GM13976 (cell line): ENCODE measurements at regions not wholly inside any gene's neighbourhood (a gene's known extent, or its start where the extent isn't known, plus 50 kb on each side); places are given as distances from the start of the nearest gene placed in this dataset.

ENCODE experiments used
- DNase-seq: peaks from one replicate; pipeline ENCODE4 v3.0.0; 2012; ENCODE audit warnings: low spot score
- in situ Hi-C: fragments of 300-500 bp; cut with MboI; formaldehyde crosslinking; loops from one replicate; pipeline ENCODE4 v1.12.0; 2022; ENCODE audit warnings: low sequenced_read_pairs, mixed read lengths, inconsistent platforms; ENCODE audit not compliant: unreplicated experiment
- TF ChIP-seq, protein P1 (sequence below): IDR thresholded peaks from 2 replicates; pipeline ENCODE4 v1.5.1; 2012; ENCODE audit warnings: borderline replicate concordance, mild to moderate bottlenecking; ENCODE audit not compliant: insufficient read depth; ENCODE audit errors: extremely low read depth, missing control alignments, control extremely low read depth

DNA sequence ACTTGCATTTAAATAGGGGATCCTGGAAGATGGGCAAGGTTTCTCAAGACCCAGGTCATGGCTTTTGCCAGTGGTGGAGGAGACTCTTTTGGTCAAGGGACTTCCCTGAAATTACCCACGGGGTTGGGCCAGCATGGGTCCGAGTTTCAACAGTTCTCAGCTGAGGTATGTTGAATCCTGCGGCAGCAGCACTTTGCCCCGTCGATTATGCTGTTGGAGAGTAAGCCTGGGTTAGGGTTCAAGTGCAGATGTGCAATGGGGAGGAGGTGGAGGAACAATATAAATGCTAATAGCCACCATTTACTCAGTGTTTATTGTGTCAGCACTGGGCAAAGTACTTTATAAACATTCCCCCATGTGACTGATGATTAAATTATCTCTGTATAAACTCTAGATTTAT is 96.0 kb upstream of the GATA6 start:
- TF ChIP-seq, protein P1, sequence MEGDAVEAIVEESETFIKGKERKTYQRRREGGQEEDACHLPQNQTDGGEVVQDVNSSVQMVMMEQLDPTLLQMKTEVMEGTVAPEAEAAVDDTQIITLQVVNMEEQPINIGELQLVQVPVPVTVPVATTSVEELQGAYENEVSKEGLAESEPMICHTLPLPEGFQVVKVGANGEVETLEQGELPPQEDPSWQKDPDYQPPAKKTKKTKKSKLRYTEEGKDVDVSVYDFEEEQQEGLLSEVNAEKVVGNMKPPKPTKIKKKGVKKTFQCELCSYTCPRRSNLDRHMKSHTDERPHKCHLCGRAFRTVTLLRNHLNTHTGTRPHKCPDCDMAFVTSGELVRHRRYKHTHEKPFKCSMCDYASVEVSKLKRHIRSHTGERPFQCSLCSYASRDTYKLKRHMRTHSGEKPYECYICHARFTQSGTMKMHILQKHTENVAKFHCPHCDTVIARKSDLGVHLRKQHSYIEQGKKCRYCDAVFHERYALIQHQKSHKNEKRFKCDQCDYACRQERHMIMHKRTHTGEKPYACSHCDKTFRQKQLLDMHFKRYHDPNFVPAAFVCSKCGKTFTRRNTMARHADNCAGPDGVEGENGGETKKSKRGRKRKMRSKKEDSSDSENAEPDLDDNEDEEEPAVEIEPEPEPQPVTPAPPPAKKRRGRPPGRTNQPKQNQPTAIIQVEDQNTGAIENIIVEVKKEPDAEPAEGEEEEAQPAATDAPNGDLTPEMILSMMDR = no peak
- DNase-seq = no peak
- in situ Hi-C loops = no loop called here

DNA sequence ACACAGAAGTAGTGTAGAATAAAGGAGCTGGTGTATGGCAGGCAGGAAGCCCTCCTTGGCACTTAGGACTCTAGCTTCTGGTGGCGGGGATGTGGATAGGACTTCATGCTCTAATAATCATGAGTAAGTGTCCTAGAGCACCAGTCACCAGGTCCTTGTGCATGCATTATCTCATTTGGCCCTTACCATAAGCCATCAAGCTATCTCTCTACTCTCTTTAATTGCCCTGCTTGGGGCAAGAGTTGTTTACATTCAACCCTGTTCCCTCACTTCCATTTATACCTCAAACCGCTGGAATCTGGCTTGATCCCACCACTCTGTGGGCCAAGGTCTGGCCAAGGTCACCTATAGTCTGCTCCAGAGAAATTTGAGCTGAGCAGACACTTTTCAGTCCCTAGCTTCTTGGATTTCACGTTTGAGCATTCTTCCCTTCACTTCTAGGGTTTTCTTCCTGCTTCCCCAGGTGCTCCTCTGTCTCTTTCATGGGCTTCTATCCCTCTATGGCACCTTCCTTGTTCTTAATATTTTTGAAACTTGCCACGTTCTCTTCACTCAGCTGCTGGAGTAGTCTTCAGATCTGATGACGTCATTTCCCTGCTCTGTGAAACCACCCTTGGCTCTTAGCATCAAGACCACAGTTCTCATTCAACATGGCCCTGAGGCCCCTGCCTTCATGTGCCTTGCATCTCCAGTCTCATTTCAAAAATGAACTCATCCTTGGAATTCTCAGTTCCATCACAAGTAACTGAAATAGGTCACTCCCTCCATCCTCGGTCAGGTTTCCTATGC is 94.9 kb upstream of the GATA6 start:
- DNase-seq = no peak
- TF ChIP-seq, protein P1 = no peak
- in situ Hi-C loops = no loop called here

DNA sequence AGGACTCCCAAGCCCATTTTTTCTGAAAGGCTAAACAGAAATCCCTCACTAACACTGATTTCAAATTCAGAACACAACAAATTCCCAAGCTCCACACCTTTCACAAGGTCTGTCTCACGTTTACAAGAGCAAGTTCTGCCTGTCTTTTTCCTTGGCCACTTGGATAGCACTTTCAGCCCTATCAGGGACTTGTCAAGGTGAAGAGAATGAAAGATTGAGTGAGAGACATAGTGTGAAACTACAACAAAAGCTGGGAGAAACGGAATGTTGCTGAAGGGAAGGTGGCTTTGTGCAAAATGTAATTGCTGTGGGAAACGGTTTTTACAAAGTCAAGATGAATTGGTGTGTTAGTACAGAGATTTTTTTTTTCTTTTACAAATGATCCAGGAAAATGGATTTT is 89.4 kb upstream of the GATA6 start:
- no peak for DNase-seq
- in situ Hi-C loops = no loop called here
- TF ChIP-seq, protein P1 = no peak

DNA sequence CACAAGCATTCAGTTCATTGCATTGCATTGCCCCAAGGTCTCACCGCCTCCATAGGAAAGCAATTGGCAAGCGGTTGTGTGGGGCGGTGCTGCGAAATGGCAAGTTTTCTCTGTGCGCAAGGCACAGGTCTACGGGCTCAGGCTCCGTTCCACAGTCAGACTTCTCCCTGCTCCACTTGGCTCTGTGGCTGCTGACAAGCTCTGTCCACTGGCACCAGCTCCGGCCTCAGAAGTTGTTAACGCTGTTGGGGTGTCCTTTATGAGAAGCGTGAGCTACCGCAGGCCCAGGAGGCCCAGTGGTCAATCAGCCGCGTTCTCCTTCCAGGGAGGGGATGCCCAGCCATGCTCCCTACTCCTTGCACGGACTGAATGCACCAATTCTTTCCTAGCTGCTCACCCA is 87.0 kb upstream of the GATA6 start:
- in situ Hi-C loops = no loop called here
- TF ChIP-seq, protein P1 = no peak
- DNase-seq = no peak

GRCh38 chr18:22084547-22084946 is 84.8 kb upstream of the GATA6 start:
- in situ Hi-C loops = no loop called here
- no peak for DNase-seq
- TF ChIP-seq, protein P1 = no peak

GRCh38 chr18:22086973-22087372 is 82.4 kb upstream of the GATA6 start:
- TF ChIP-seq, protein P1 = no peak
- in situ Hi-C loops = no loop called here
- DNase-seq = no peak
